ENCODE measurements at regions not wholly inside any gene's neighbourhood (a gene's known extent, or its start where the extent isn't known, plus 50 kb on each side); places are given as distances from the start of the nearest gene placed in this dataset.

DNA sequence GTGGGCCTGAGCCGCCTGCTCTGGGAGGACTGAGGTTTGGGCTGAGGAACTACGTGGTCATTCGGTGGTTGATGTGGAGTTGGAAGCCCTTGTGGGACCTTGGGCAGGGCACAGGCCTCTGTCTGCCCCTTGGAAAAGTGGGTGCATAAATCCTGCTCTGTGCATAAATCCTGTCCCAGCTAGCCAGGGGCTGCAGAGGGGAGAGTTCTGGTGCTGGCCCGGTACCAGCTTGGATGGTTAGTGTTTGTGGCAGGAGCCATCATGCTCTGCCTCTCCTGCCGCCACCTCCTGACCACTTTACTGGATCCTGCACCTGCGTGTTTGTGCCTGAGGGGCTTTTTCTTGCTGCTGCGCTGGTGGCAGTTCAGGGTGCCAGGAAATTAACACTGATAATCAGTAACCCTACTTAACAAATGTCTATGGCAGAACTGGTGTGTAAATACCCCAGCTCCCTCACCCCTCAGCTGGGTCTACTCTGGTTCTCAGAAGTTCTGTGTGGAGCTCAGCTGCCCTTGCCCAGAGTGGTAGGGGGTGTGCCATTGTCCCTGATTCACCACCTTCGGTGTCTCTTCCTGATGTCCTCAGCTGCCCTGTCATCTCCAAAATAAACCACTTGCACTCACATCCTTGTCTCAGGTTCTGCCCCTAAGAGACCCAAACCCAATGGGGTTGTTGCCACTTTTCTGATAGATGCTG is 156.8 kb downstream of the GLI2 start:
- CTCF ChIA-PET = no interaction called here
- Mint-ChIP-seq H3K27me3 (ENCODE audit: low read depth) (no peaks in the 10 kb centered on the region), H3K9me3 (no peaks in the 10 kb centered on the region), H3K4me3 (no peak overlapping the region), H3K36me3 (ENCODE audit: low read depth) (no peaks in the 10 kb centered on the region), H3K27ac (no peak overlapping the region), H3K4me1 (ENCODE audit: low read depth) (no peaks in the 10 kb centered on the region)
- intact Hi-C loops (cut with micrococcal nuclease) = no loop called here
- DNase-seq = no peak

GRCh38 chr2:120892967-120893667 is 157.4 kb downstream of the GLI2 start:
- Mint-ChIP-seq H3K4me3 (no peak overlapping the region), H3K9me3 (no peaks in the 10 kb centered on the region), H3K27me3 (ENCODE audit: low read depth) (no peaks in the 10 kb centered on the region), H3K27ac (no peak overlapping the region), H3K4me1 (ENCODE audit: low read depth) (no peaks in the 10 kb centered on the region), H3K36me3 (ENCODE audit: low read depth) (no peaks in the 10 kb centered on the region)
- CTCF ChIA-PET = no interaction called here
- intact Hi-C loops (cut with micrococcal nuclease) = no loop called here
- no peak for DNase-seq

GRCh38 chr2:120893811-120894584 is 158.3 kb downstream of the GLI2 start:
- CTCF ChIA-PET = no interaction called here
- DNase-seq = no peak
- Mint-ChIP-seq H3K4me1 (ENCODE audit: low read depth) (no peaks in the 10 kb centered on the region), H3K4me3 (no peak overlapping the region), H3K27me3 (ENCODE audit: low read depth) (no peaks in the 10 kb centered on the region), H3K36me3 (ENCODE audit: low read depth) (no peaks in the 10 kb centered on the region), H3K27ac (no peak overlapping the region), H3K9me3 (no peaks in the 10 kb centered on the region)
- intact Hi-C loops (cut with micrococcal nuclease) = no loop called here

- Mint-ChIP-seq H3K4me3 (no peak overlapping the region), H3K36me3 (ENCODE audit: low read depth) (no peaks in the 10 kb centered on the region), H3K4me1 (ENCODE audit: low read depth) (no peaks in the 10 kb centered on the region), H3K9me3 (no peaks in the 10 kb centered on the region), H3K27me3 (ENCODE audit: low read depth) (no peaks in the 10 kb centered on the region), H3K27ac (no peak overlapping the region)
- DNase-seq = no peak
- intact Hi-C loops (cut with micrococcal nuclease) = no loop called here
- CTCF ChIA-PET = no interaction called here
Measured at GRCh38 chr2:120894966-120895365, 159.3 kb downstream of the GLI2 start.

GRCh38 chr2:120896126-120896525 is 160.5 kb downstream of the GLI2 start:
- Mint-ChIP-seq H3K27me3 (ENCODE audit: low read depth) (no peaks in the 10 kb centered on the region), H3K9me3 (no peaks in the 10 kb centered on the region), H3K4me1 (ENCODE audit: low read depth) (no peaks in the 10 kb centered on the region), H3K36me3 (ENCODE audit: low read depth) (no peaks in the 10 kb centered on the region), H3K27ac (no peak overlapping the region), H3K4me3 (no peak overlapping the region)
- no peak for DNase-seq
- CTCF ChIA-PET = no interaction called here
- intact Hi-C loops (cut with micrococcal nuclease) = no loop called here

DNA sequence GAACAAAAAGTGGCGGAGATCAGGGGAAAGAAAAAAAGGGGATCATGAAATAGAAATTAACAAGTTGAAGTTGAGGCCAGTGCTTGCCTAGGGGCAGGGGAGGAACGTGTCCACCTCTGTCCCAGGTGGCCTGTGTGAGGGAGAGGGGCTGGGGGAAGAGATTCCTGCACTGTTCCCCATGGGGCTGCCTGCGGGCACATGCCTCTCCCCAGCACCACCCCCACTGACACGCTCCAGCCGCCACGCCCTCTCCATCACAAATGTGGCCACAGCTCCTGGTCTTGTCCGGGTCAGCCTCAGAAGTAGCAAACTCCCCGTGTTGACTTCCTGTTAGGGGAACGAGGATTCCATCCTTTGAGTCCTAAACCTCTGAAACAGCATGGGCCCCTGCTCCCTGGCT is 161.2 kb downstream of the GLI2 start:
- Mint-ChIP-seq H3K36me3 (ENCODE audit: low read depth) (no peaks in the 10 kb centered on the region), H3K4me3 (no peak overlapping the region), H3K27ac (no peak overlapping the region), H3K4me1 (ENCODE audit: low read depth) (no peaks in the 10 kb centered on the region), H3K9me3 (no peaks in the 10 kb centered on the region), H3K27me3 (ENCODE audit: low read depth) (no peaks in the 10 kb centered on the region)
- intact Hi-C loops (cut with micrococcal nuclease) = no loop called here
- DNase-seq = no peak
- CTCF ChIA-PET = no interaction called here

GRCh38 chr2:120897399-120897798 is 161.7 kb downstream of the GLI2 start:
- Mint-ChIP-seq H3K36me3 (ENCODE audit: low read depth) (no peaks in the 10 kb centered on the region), H3K27me3 (ENCODE audit: low read depth) (peaks cover 2% of the 10 kb centered on the region), H3K4me1 (ENCODE audit: low read depth) (no peaks in the 10 kb centered on the region), H3K9me3 (no peaks in the 10 kb centered on the region), H3K4me3 (no peak overlapping the region), H3K27ac (no peak overlapping the region)
- intact Hi-C loops (cut with micrococcal nuclease) = no loop called here
- no peak for DNase-seq
- CTCF ChIA-PET = no interaction called here

DNA sequence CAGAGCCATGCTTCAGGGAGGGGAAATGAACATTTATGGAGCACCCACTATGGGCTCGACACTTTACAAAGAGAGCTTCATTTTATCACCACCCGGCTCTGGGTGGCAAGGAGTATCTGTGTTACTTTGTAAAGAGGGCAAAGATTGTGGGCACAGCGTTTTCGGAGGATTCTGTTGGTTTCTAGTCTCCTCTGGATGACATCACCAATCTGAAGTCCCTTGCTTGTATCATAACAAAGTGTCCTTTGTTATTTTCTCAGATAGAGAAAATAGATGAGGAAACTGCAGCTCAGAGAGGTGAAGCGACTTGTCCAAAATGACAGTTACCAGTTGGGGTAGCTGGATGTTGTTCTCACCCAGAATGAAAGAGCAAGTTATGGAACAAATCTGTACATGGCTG is 162.8 kb downstream of the GLI2 start:
- CTCF ChIA-PET = no interaction called here
- no peaks in the 10 kb centered on the region for H3K4me1 Mint-ChIP-seq (ENCODE audit: low read depth)
- H3K4me3 Mint-ChIP-seq = no peak overlapping the region
- DNase-seq = no peak
- H3K27me3 Mint-ChIP-seq (ENCODE audit: low read depth) = peaks cover 2% of the 10 kb centered on the region
- no peaks in the 10 kb centered on the region for H3K9me3 Mint-ChIP-seq
- no peak overlapping the region for H3K27ac Mint-ChIP-seq
- intact Hi-C loops (cut with micrococcal nuclease) = no loop called here
- no peaks in the 10 kb centered on the region for H3K36me3 Mint-ChIP-seq (ENCODE audit: low read depth)

DNA sequence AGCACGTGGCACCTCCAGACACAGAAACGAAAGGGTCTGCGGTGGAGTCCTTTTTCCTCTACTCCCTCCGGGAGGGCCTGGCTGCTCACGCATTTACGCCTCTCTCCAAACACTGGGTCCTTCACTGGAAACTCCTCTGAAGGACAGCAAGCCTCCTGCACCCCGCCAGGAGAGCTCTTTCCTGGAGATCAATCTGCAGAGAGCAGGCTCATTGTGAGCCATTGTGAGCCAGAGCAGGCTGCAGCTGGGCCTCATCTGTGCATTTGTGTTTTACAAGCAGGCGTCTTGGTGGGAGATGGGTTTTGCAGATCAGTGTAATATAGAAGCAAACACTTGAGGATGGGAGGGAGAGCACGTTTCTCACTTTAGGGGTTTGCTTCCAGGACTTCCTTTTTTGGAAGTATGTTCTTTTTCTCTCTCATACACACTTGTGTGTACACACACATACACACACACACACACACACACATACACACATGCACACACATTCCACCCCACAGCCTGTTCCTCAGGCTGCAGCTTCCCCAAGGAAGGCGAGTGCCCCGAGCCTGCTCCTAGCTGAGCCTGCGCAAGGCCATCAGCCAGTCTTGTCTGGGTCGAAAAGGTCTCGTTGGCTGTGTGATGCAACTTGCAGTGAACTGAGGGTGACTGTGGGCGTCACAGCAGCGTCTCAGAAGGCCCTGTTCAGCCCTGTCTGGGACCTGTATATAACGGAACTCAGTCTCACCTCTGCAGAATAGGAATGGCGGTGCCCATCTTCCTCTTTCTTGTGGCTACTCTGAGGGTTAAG is 163.5 kb downstream of the GLI2 start:
- Mint-ChIP-seq H3K36me3 (ENCODE audit: low read depth) (no peaks in the 10 kb centered on the region), H3K4me1 (ENCODE audit: low read depth) (no peaks in the 10 kb centered on the region), H3K27me3 (ENCODE audit: low read depth) (peaks cover 2% of the 10 kb centered on the region), H3K4me3 (no peak overlapping the region), H3K27ac (no peak overlapping the region), H3K9me3 (no peaks in the 10 kb centered on the region)
- no peak for DNase-seq
- CTCF ChIA-PET = no interaction called here
- intact Hi-C loops (cut with micrococcal nuclease) = no loop called here

- CTCF ChIA-PET = no interaction called here
- Mint-ChIP-seq H3K27ac (no peak overlapping the region), H3K4me1 (ENCODE audit: low read depth) (no peaks in the 10 kb centered on the region), H3K36me3 (ENCODE audit: low read depth) (no peaks in the 10 kb centered on the region), H3K27me3 (ENCODE audit: low read depth) (peaks cover 2% of the 10 kb centered on the region), H3K4me3 (no peak overlapping the region), H3K9me3 (no peaks in the 10 kb centered on the region)
- intact Hi-C loops (cut with micrococcal nuclease) = no loop called here
- no peak for DNase-seq
Measured at GRCh38 chr2:120899771-120900170, 164.1 kb downstream of the GLI2 start.

- no peaks in the 10 kb centered on the region for H3K36me3 Mint-ChIP-seq (ENCODE audit: low read depth)
- H3K9me3 Mint-ChIP-seq = no peaks in the 10 kb centered on the region
- intact Hi-C loops (cut with micrococcal nuclease) = no loop called here
- H3K27me3 Mint-ChIP-seq (ENCODE audit: low read depth) = peaks cover 2% of the 10 kb centered on the region
- CTCF ChIA-PET = interaction anchor here (0.6 kb wide), 1 partner anchor 232 kb away, joined by 3 read pairs; no protein-coding TSS in a partner anchor
- no peak overlapping the region for H3K27ac Mint-ChIP-seq
- DNase-seq = no peak
- no peaks in the 10 kb centered on the region for H3K4me1 Mint-ChIP-seq (ENCODE audit: low read depth)
- H3K4me3 Mint-ChIP-seq = no peak overlapping the region
Measured at GRCh38 chr2:120901201-120901600, 165.5 kb downstream of the GLI2 start.

GRCh38 chr2:120902592-120902991 is 166.9 kb downstream of the GLI2 start:
- Mint-ChIP-seq H3K4me3 (no peak overlapping the region), H3K36me3 (ENCODE audit: low read depth) (no peaks in the 10 kb centered on the region), H3K27ac (no peak overlapping the region), H3K4me1 (ENCODE audit: low read depth) (no peaks in the 10 kb centered on the region), H3K27me3 (ENCODE audit: low read depth) (peaks cover 2% of the 10 kb centered on the region), H3K9me3 (no peaks in the 10 kb centered on the region)
- CTCF ChIA-PET = no interaction called here
- intact Hi-C loops (cut with micrococcal nuclease) = no loop called here
- no peak for DNase-seq

Measured in activated naive CD4-positive, alpha-beta T cell treated with anti-CD3 and anti-CD28 coated beads for 36 hours (primary cell).